ENCODE measurements at regions not wholly inside any gene's neighbourhood (a gene's known extent, or its start where the extent isn't known, plus 50 kb on each side); places are given as distances from the start of the nearest gene placed in this dataset.

DNA sequence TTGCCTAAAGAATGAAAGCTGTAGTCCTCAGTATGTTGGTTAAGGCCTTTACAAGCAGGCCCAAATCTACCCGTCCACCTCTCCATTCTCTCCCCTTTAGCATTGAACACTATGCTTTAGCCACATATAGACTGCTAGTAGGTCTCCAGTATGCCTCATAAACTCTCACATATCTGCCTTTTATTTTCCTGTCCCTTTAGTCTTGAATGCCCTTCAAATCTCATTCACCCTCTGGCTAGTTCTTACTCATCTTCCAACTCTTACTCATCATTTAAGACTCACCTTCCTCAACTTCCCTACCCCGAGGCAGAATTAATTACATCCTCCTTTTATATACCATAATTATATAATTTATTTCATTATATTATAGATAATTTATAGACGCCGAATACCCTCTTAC, 78.7 kb upstream of the TSPAN2 start:
- DNase-seq (ENCODE audit: low spot score in 2 of 2) = no peak
- H3K4me3 ChIP-seq (ENCODE audit: low read depth, poor library complexity, severe bottlenecking) = no peak overlapping the region
- WGBS, 2 donors = 70 to 77% methylated on average over 4 of the region's 4 CpGs
- intact Hi-C loops (cut with DNase I; ENCODE audit: low total_unique reads) = no loop called here
- TF ChIP-seq POLR2A (IDR thresholded peaks at IDR 0.05) (no peak), CTCF (IDR thresholded peaks at IDR 0.05) (no peak)

GRCh38 chr1:115166531-115167091, 77.3 kb upstream of the TSPAN2 start:
- no peak for DNase-seq (ENCODE audit: low spot score in 2 of 2)
- no peak overlapping the region for H3K4me3 ChIP-seq (ENCODE audit: low read depth, poor library complexity, severe bottlenecking)
- intact Hi-C loops (cut with DNase I; ENCODE audit: low total_unique reads) = no loop called here
- TF ChIP-seq CTCF (IDR thresholded peaks at IDR 0.05) = no peak
- TF ChIP-seq POLR2A (IDR thresholded peaks at IDR 0.05) = no peak

GRCh38 chr1:115165776-115166175, 76.5 kb upstream of the TSPAN2 start:
- intact Hi-C loops (cut with DNase I; ENCODE audit: low total_unique reads) = no loop called here
- no peak for DNase-seq (ENCODE audit: low spot score in 2 of 2)
- H3K4me3 ChIP-seq (ENCODE audit: low read depth, poor library complexity, severe bottlenecking) = no peak overlapping the region
- TF ChIP-seq CTCF (IDR thresholded peaks at IDR 0.05) (no peak), POLR2A (IDR thresholded peaks at IDR 0.05) (no peak)

DNA sequence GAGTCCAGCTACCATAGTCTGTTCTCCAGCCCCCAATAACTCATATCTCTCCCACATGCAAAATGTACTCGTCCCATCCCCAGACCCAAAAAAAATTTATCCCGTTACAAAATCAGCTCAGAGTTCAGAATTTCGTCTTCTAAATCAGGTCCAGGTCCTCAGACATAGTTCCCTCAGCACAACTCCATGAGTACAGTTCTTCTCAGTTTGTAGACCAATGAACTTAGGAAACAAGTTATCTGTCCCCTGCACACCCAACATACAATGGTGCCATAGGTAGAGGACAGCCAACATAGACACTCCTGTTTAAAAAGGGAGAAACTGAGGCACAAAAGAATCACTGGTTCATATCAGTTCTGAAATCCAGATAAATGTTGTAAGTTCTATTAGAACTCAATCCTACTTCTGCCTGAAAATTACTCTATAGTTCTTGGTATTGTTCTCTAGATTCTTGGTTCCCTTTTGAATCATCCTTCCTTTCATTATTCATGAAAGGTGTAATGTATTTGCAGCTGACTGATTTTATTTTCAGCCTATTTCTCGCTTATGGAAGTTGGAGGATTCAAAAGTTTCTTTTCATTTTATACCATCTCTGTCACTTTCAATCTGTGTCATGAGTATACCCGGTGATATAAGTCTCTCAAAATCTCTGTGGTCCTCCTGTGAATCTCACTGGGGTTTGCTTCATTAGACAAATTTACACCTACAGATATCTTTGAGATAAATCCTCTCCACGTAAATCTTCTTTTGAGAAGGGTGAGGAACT, 75.8 kb upstream of the TSPAN2 start:
- 86 to 90% methylated on average over 6 of the region's 6 CpGs for WGBS, 2 donors
- intact Hi-C loops (cut with DNase I; ENCODE audit: low total_unique reads) = no loop called here

GRCh38 chr1:115164484-115164883, 75.2 kb upstream of the TSPAN2 start:
- no peak overlapping the region for H3K4me3 ChIP-seq (ENCODE audit: low read depth, poor library complexity, severe bottlenecking)
- TF ChIP-seq POLR2A (IDR thresholded peaks at IDR 0.05) = no peak
- TF ChIP-seq CTCF (IDR thresholded peaks at IDR 0.05) = no peak
- 50 to 79% methylated on average over 1 of the region's 1 CpG for whole genome bisulfite sequencing, 2 donors
- no peak for DNase-seq (ENCODE audit: low spot score in 2 of 2)
- intact Hi-C loops (cut with DNase I; ENCODE audit: low total_unique reads) = no loop called here

More for the DNA sequence above, 75.8 kb upstream of the TSPAN2 start:
- no peak overlapping the region for H3K4me3 ChIP-seq (ENCODE audit: low read depth, poor library complexity, severe bottlenecking)
- DNase-seq (ENCODE audit: low spot score in 2 of 2) = no peak
- TF ChIP-seq POLR2A (IDR thresholded peaks at IDR 0.05) (no peak), CTCF (IDR thresholded peaks at IDR 0.05) (no peak)

DNA sequence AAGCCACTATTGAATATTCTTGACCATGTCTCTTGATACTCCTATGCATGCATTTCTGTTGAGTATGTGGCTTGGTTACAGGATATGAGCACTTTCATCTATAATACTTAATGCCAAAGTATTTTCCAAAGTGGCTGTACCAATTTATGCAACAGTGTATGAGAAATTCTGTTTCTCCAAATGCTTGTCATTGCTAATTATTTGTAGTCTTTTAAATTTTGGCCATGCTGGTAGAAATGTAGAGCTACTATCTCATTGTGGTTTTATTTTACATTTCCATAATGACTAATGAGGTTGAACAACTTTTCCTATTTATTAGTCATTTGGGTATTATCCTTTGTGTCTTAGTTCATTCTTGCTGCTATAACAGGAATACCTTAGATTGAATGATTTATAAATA, 71.4 kb upstream of the TSPAN2 start:
- DNase-seq (ENCODE audit: low spot score in 2 of 2) = no peak
- TF ChIP-seq CTCF (IDR thresholded peaks at IDR 0.05) = no peak
- TF ChIP-seq POLR2A (IDR thresholded peaks at IDR 0.05) = no peak
- intact Hi-C loops (cut with DNase I; ENCODE audit: low total_unique reads) = no loop called here
- no peak overlapping the region for H3K4me3 ChIP-seq (ENCODE audit: low read depth, poor library complexity, severe bottlenecking)

Data from lower leg skin (tissue), 4 donors.